Hematopoietic multipotent progenitor cell treated with erythropoietin and hydrocortisone succinate and interleukin-3 and kit ligand, for 17 days (in vitro differentiated cells): ENCODE measurements at regions not wholly inside any gene's neighbourhood (a gene's known extent, or its start where the extent isn't known, plus 50 kb on each side); places are given as distances from the start of the nearest gene placed in this dataset.
"Not testable (repeated sequence)": the region's sequence is repeated elsewhere in the genome, so short reads cannot be mapped to it uniquely, and the experiment has no call there.

Source experiments
- DNase-seq: peaks from one replicate; pipeline ENCODE4 v3.0.0-alpha.2; 2015; ENCODE audit warnings: low spot score

GRCh38 chr1:208465786-208466590, 221.8 kb upstream of the PLXNA2 start:
- no peak for DNase-seq

- DNase-seq: no peak
These were observed 223.1 kb upstream of the PLXNA2 start for GRCh38 chr1:208467151-208467780.

GRCh38 chr1:208475449-208475848, 231.3 kb upstream of the PLXNA2 start:
- no peak for DNase-seq

GRCh38 chr1:208475951-208476845, 232.0 kb upstream of the PLXNA2 start:
- DNase-seq: no peak

- DNase-seq: no peak
These were observed 232.6 kb upstream of the PLXNA2 start for GRCh38 chr1:208476846-208477170.

GRCh38 chr1:208479435-208479834, 235.3 kb upstream of the PLXNA2 start:
- no peak for DNase-seq

GRCh38 chr1:208485512-208485911, 241.3 kb upstream of the PLXNA2 start:
- DNase-seq: no peak

- no peak for DNase-seq
These were observed 242.5 kb upstream of the PLXNA2 start for GRCh38 chr1:208486677-208487076.

GRCh38 chr1:208488432-208488831, 244.2 kb upstream of the PLXNA2 start:
- not testable (repeated sequence) for DNase-seq

- no peak for DNase-seq
These were observed 252.5 kb upstream of the PLXNA2 start for GRCh38 chr1:208496467-208497371.

GRCh38 chr1:208497866-208498541, 253.8 kb upstream of the PLXNA2 start:
- DNase-seq: no peak

- no peak for DNase-seq
These were observed 254.8 kb upstream of the PLXNA2 start for GRCh38 chr1:208499026-208499425.

- no peak for DNase-seq
These were observed 255.4 kb upstream of the PLXNA2 start for GRCh38 chr1:208499601-208500000.

- no peak for DNase-seq
These were observed 256.2 kb upstream of the PLXNA2 start for GRCh38 chr1:208500375-208500774.

GRCh38 chr1:208501542-208501941, 257.4 kb upstream of the PLXNA2 start:
- no peak for DNase-seq

GRCh38 chr1:208503787-208504186, 259.6 kb upstream of the PLXNA2 start:
- no peak for DNase-seq

GRCh38 chr1:208506812-208507211, 262.6 kb upstream of the PLXNA2 start:
- no peak for DNase-seq

- DNase-seq: no peak
These were observed 264.9 kb upstream of the PLXNA2 start for GRCh38 chr1:208509072-208509471.

- DNase-seq: no peak
These were observed 266.2 kb upstream of the PLXNA2 start for GRCh38 chr1:208510192-208510952.

GRCh38 chr1:208511242-208511860, 267.2 kb upstream of the PLXNA2 start:
- no peak for DNase-seq
